Coronary artery (tissue), 2 donors: ENCODE measurements at regions not wholly inside any gene's neighbourhood (a gene's known extent, or its start where the extent isn't known, plus 50 kb on each side); places are given as distances from the start of the nearest gene placed in this dataset.
"Not testable (repeated sequence)": the region's sequence is repeated elsewhere in the genome, so short reads cannot be mapped to it uniquely, and the experiment has no call there.

Source experiments
- DNase-seq: peaks from one replicate; pipeline ENCODE4 v3.0.0-alpha.2; 2017; ENCODE audit warnings: low spot score
- H3K27ac ChIP-seq, 2 donors: fragments of 200-600 bp; sonication (generic); one replicate each; pipeline ENCODE4 v1.5.1; 2016 to 2019
- H3K4me3 ChIP-seq: fragments of 200-600 bp; sonication (generic); 2 replicates; pipeline ENCODE4 v1.5.1; 2016; ENCODE audit warnings: mild to moderate bottlenecking, moderate library complexity
- CTCF ChIP-seq: fragments of 200-600 bp; sonication (generic); IDR thresholded peaks from one replicate; pipeline ENCODE4 v1.5.1; 2019; ENCODE audit warnings: antibody characterized with exemption

GRCh38 chr16:47817048-47817447, 338.7 kb downstream of the ABCC12 start:
- no peak overlapping the region for H3K27ac ChIP-seq
- no peak for DNase-seq
- H3K4me3 ChIP-seq = no peak overlapping the region
- TF ChIP-seq CTCF = no peak

- TF ChIP-seq CTCF = no peak
- Histone ChIP-seq H3K27ac (no peak overlapping the region), H3K4me3 (no peak overlapping the region)
- DNase-seq = no peak
Measured at GRCh38 chr16:47816511-47816910, 339.3 kb downstream of the ABCC12 start.

- Histone ChIP-seq H3K4me3 (no peak overlapping the region), H3K27ac (no peak overlapping the region)
- no peak for TF ChIP-seq CTCF
- no peak for DNase-seq
Measured at GRCh38 chr16:47815655-47816054, 340.1 kb downstream of the ABCC12 start.

GRCh38 chr16:47811758-47812157, 344.0 kb downstream of the ABCC12 start:
- not testable (repeated sequence) for H3K27ac ChIP-seq, H3K4me3 ChIP-seq, DNase-seq

GRCh38 chr16:47806309-47806847, 345.2 kb downstream of the PHKB start:
- no peak for TF ChIP-seq CTCF
- H3K4me3 ChIP-seq = no peak overlapping the region
- H3K27ac ChIP-seq = no peak overlapping the region
- no peak for DNase-seq

GRCh38 chr16:47787696-47788095, 326.6 kb downstream of the PHKB start:
- no peak overlapping the region for H3K4me3 ChIP-seq
- no peak for DNase-seq
- no peak overlapping the region for H3K27ac ChIP-seq
- no peak for TF ChIP-seq CTCF

- Histone ChIP-seq H3K27ac (no peak overlapping the region), H3K4me3 (no peak overlapping the region)
- no peak for DNase-seq
- TF ChIP-seq CTCF = no peak
Measured at GRCh38 chr16:47781673-47782072, 320.5 kb downstream of the PHKB start.
